ENCODE measurements at regions not wholly inside any gene's neighbourhood (a gene's known extent, or its start where the extent isn't known, plus 50 kb on each side); places are given as distances from the start of the nearest gene placed in this dataset.

- H3K27ac Mint-ChIP-seq, result no peak overlapping the region
- H3K4me1 Mint-ChIP-seq (ENCODE audit: low read depth), result no peaks in the 10 kb centered on the region
- no peak for DNase-seq (ENCODE audit: low spot score)
- intact Hi-C loops (cut with micrococcal nuclease), result no loop called here
- peaks cover 2% of the 10 kb centered on the region for H3K27me3 Mint-ChIP-seq (ENCODE audit: insufficient read depth)
- H3K36me3 Mint-ChIP-seq (ENCODE audit: low read depth), result no peaks in the 10 kb centered on the region
- no peaks in the 10 kb centered on the region for H3K9me3 Mint-ChIP-seq
- no peak overlapping the region for H3K4me3 Mint-ChIP-seq
Measured at GRCh38 chr4:83785891-83786290, 250.0 kb downstream of the GPAT3 start.

- Mint-ChIP-seq H3K4me1 (ENCODE audit: low read depth) (no peaks in the 10 kb centered on the region), H3K9me3 (no peaks in the 10 kb centered on the region)
- intact Hi-C loops (cut with micrococcal nuclease), result no loop called here
Measured at GRCh38 chr4:83783215-83783614, 247.3 kb downstream of the GPAT3 start.

GRCh38 chr4:83782591-83782990 lies 246.7 kb downstream of the GPAT3 start:
- Mint-ChIP-seq H3K9me3 (no peaks in the 10 kb centered on the region), H3K36me3 (ENCODE audit: low read depth) (no peaks in the 10 kb centered on the region), H3K27me3 (ENCODE audit: insufficient read depth) (peaks cover 6% of the 10 kb centered on the region), H3K4me3 (no peak overlapping the region), H3K4me1 (ENCODE audit: low read depth) (no peaks in the 10 kb centered on the region), H3K27ac (no peak overlapping the region)
- no peak for DNase-seq (ENCODE audit: low spot score)
- intact Hi-C loops (cut with micrococcal nuclease), result no loop called here

More at GRCh38 chr4:83783215-83783614, 247.3 kb downstream of the GPAT3 start:
- Mint-ChIP-seq H3K4me3 (no peak overlapping the region), H3K36me3 (ENCODE audit: low read depth) (no peaks in the 10 kb centered on the region), H3K27ac (no peak overlapping the region), H3K27me3 (ENCODE audit: insufficient read depth) (peaks cover 6% of the 10 kb centered on the region)
- DNase-seq (ENCODE audit: low spot score), result no peak

DNA sequence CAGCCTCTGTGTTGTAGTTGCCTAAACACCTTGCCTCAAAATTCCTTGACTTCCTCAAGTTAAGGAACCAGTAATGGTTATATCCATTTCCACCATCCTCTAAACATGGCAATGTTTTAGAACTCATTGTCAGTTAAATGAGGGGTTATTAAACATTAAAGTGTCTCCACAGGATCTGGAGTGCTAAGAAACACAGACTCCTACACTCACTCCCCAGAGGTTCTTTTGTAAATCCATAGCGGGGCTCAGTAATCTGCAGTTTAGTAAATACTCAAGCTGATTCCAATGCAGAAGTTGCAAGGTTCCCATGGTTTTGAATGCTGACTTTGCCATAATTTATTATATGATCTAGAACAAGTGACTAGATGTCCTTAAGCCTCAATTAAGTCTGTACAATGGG lies 245.5 kb downstream of the GPAT3 start:
- Mint-ChIP-seq H3K36me3 (ENCODE audit: low read depth) (no peaks in the 10 kb centered on the region), H3K27me3 (ENCODE audit: insufficient read depth) (peaks cover 6% of the 10 kb centered on the region), H3K4me3 (no peak overlapping the region)

DNA sequence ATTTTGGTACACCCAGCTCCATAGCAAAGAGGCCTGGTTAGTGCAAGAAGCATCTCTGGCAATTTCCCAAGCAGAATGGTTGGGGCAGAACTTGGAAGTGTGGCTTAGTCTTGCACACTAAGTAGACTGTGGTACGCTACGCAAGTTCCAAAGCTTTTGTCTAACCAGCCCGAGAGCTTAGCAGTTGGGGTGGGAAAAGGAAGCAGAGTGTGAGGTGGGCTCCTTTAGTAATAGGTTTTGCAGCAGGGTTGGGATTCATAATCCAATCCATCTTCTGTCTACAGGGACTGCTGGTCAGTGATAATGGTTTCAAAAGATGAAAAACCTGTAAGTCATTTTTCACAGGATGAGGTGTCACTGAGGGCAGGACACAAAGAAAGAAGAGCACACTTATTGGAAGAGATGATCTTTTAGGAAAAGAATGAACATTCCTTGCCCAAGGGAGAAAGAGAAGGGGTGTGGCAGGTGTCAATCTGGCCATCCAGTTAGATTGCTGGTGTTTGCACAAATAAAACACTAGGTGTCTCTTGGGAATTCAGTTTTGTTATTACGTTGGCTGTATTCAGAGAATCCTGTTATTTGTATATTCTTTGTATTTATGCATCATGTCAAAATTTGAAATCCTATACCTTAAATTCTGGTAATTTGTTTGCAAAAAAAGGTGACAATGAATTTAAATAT lies 244.3 kb downstream of the GPAT3 start:
- no peak for DNase-seq (ENCODE audit: low spot score)
- Mint-ChIP-seq H3K27ac (no peak overlapping the region), H3K9me3 (no peaks in the 10 kb centered on the region), H3K4me1 (ENCODE audit: low read depth) (no peaks in the 10 kb centered on the region), H3K4me3 (no peak overlapping the region), H3K36me3 (ENCODE audit: low read depth) (no peaks in the 10 kb centered on the region), H3K27me3 (ENCODE audit: insufficient read depth) (peaks cover 6% of the 10 kb centered on the region)
- intact Hi-C loops (cut with micrococcal nuclease), result no loop called here

More for the DNA sequence above, 245.5 kb downstream of the GPAT3 start:
- no peaks in the 10 kb centered on the region for H3K9me3 Mint-ChIP-seq
- no peak for DNase-seq (ENCODE audit: low spot score)
- intact Hi-C loops (cut with micrococcal nuclease), result no loop called here
- no peaks in the 10 kb centered on the region for H3K4me1 Mint-ChIP-seq (ENCODE audit: low read depth)
- no peak overlapping the region for H3K27ac Mint-ChIP-seq

- H3K4me3 Mint-ChIP-seq, result no peak overlapping the region
- H3K9me3 Mint-ChIP-seq, result no peaks in the 10 kb centered on the region
- H3K4me1 Mint-ChIP-seq (ENCODE audit: low read depth), result no peaks in the 10 kb centered on the region
- intact Hi-C loops (cut with micrococcal nuclease), result no loop called here
- no peak overlapping the region for H3K27ac Mint-ChIP-seq
- H3K36me3 Mint-ChIP-seq (ENCODE audit: low read depth), result no peaks in the 10 kb centered on the region
- peaks cover 6% of the 10 kb centered on the region for H3K27me3 Mint-ChIP-seq (ENCODE audit: insufficient read depth)
- DNase-seq (ENCODE audit: low spot score), result no peak
Measured at GRCh38 chr4:83779103-83780052, 243.5 kb downstream of the GPAT3 start.

DNA sequence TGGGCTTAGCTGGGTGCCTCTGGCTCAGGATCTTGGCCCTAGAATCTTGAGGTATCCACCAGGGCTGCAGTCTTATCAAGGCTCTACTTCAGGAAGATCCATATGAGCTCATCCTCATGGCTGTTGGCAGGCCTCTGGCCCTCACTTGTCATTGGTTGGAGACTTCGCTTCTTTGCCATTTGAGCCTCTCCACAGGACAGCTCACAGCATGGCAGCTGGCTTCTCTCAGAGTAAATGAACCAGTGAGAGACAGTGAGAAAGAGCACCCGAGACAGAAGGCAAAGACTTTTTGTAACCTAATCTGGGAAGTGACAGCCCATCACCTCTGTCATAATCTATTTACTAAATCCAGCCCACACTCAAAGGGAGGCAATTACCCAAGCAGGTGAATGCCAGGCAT lies 236.8 kb downstream of the GPAT3 start:
- Mint-ChIP-seq H3K4me3 (no peak overlapping the region), H3K27me3 (ENCODE audit: insufficient read depth) (peaks cover 2% of the 10 kb centered on the region), H3K9me3 (no peaks in the 10 kb centered on the region), H3K27ac (no peak overlapping the region), H3K4me1 (ENCODE audit: low read depth) (no peaks in the 10 kb centered on the region), H3K36me3 (ENCODE audit: low read depth) (no peaks in the 10 kb centered on the region)
- no peak for DNase-seq (ENCODE audit: low spot score)
- intact Hi-C loops (cut with micrococcal nuclease), result no loop called here

- no peak overlapping the region for H3K4me3 Mint-ChIP-seq
- no peaks in the 10 kb centered on the region for H3K9me3 Mint-ChIP-seq
- H3K4me1 Mint-ChIP-seq (ENCODE audit: low read depth), result no peaks in the 10 kb centered on the region
- H3K27ac Mint-ChIP-seq, result no peak overlapping the region
- no peak for DNase-seq (ENCODE audit: low spot score)
- peaks cover 2% of the 10 kb centered on the region for H3K27me3 Mint-ChIP-seq (ENCODE audit: insufficient read depth)
- no peaks in the 10 kb centered on the region for H3K36me3 Mint-ChIP-seq (ENCODE audit: low read depth)
- intact Hi-C loops (cut with micrococcal nuclease), result no loop called here
Measured at GRCh38 chr4:83771113-83771705, 235.3 kb downstream of the GPAT3 start.

GRCh38 chr4:83768146-83768545 lies 232.2 kb downstream of the GPAT3 start:
- Mint-ChIP-seq H3K9me3 (no peaks in the 10 kb centered on the region), H3K36me3 (ENCODE audit: low read depth) (no peaks in the 10 kb centered on the region), H3K27me3 (ENCODE audit: insufficient read depth) (peaks cover 6% of the 10 kb centered on the region), H3K4me1 (ENCODE audit: low read depth) (no peaks in the 10 kb centered on the region), H3K4me3 (no peak overlapping the region), H3K27ac (no peak overlapping the region)
- no peak for DNase-seq (ENCODE audit: low spot score)
- intact Hi-C loops (cut with micrococcal nuclease), result no loop called here

DNA sequence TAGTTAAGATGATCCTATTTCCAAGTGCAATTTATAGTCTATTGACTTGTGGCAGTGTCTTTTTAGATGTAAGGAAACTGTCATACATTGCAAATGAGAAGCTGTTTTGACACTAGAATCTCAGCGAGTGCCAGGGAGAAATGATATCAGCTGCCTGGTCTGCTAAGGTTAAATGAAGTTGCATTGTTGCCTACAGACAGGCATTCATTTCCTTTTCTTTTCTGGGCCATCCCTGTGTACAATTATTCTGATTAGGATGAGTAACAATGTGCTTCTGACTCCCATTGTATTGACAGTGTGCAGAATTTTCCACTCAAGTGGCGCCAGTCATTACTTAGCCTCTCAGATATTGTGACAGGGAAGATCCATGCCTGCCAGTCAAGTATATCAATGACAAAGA lies 231.2 kb downstream of the GPAT3 start:
- no peaks in the 10 kb centered on the region for H3K4me1 Mint-ChIP-seq (ENCODE audit: low read depth)
- H3K9me3 Mint-ChIP-seq, result no peaks in the 10 kb centered on the region
- no peak overlapping the region for H3K27ac Mint-ChIP-seq
- DNase-seq (ENCODE audit: low spot score), result no peak
- H3K4me3 Mint-ChIP-seq, result no peak overlapping the region
- H3K36me3 Mint-ChIP-seq (ENCODE audit: low read depth), result no peaks in the 10 kb centered on the region
- intact Hi-C loops (cut with micrococcal nuclease), result no loop called here
- H3K27me3 Mint-ChIP-seq (ENCODE audit: insufficient read depth), result peaks cover 6% of the 10 kb centered on the region

DNA sequence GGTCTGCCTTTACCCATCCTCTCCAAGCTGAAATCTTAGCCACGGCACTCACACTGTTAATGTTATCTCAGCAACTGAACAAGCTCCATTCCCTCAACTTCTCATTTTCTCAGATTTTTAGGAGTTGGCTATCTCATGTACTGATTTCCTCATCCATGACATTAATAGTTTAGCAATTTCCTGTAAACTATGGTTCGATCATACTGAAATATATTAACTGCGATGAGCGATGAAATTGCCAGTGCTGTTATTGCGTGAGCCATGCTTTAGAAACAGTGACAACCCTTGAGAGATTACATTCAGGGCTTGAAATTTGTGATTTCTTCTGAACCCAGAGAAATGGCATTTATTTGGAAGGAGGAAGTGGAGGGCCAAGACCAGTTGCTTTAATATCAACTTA lies 223.7 kb downstream of the GPAT3 start:
- no peaks in the 10 kb centered on the region for H3K4me1 Mint-ChIP-seq (ENCODE audit: low read depth)
- no peak for DNase-seq (ENCODE audit: low spot score)
- no peaks in the 10 kb centered on the region for H3K27me3 Mint-ChIP-seq (ENCODE audit: insufficient read depth)
- H3K27ac Mint-ChIP-seq, result no peak overlapping the region
- no peaks in the 10 kb centered on the region for H3K36me3 Mint-ChIP-seq (ENCODE audit: low read depth)
- H3K9me3 Mint-ChIP-seq, result no peaks in the 10 kb centered on the region
- H3K4me3 Mint-ChIP-seq, result no peak overlapping the region
- intact Hi-C loops (cut with micrococcal nuclease), result no loop called here

- no peaks in the 10 kb centered on the region for H3K27me3 Mint-ChIP-seq (ENCODE audit: insufficient read depth)
- H3K27ac Mint-ChIP-seq, result no peak overlapping the region
- intact Hi-C loops (cut with micrococcal nuclease), result no loop called here
- H3K9me3 Mint-ChIP-seq, result no peaks in the 10 kb centered on the region
- no peaks in the 10 kb centered on the region for H3K36me3 Mint-ChIP-seq (ENCODE audit: low read depth)
- no peak overlapping the region for H3K4me3 Mint-ChIP-seq
- H3K4me1 Mint-ChIP-seq (ENCODE audit: low read depth), result no peaks in the 10 kb centered on the region
- DNase-seq (ENCODE audit: low spot score), result no peak
Measured at GRCh38 chr4:83758285-83758684, 222.4 kb downstream of the GPAT3 start.

GRCh38 chr4:83757121-83757621 lies 221.3 kb downstream of the GPAT3 start:
- Mint-ChIP-seq H3K27me3 (ENCODE audit: insufficient read depth) (no peaks in the 10 kb centered on the region), H3K27ac (no peak overlapping the region), H3K36me3 (ENCODE audit: low read depth) (no peaks in the 10 kb centered on the region), H3K4me3 (no peak overlapping the region), H3K4me1 (ENCODE audit: low read depth) (no peaks in the 10 kb centered on the region), H3K9me3 (no peaks in the 10 kb centered on the region)
- intact Hi-C loops (cut with micrococcal nuclease), result no loop called here
- no peak for DNase-seq (ENCODE audit: low spot score)

All from activated T-helper 1 cell treated with anti-CD3 and anti-CD28 coated beads, Interleukin-12 subunit alpha, Interleukin-12 subunit beta, Interleukin-2, Interleukin-4 antibody, amounts not matched to agents 30 ng/mL and 10 ng/mL and 1 ng/mL, durations not matched to agents 14 hours and 24 hours and 36 hours (primary cell).